WTC11 (cell line): ENCODE measurements at regions not wholly inside any gene's neighbourhood (a gene's known extent, or its start where the extent isn't known, plus 50 kb on each side); places are given as distances from the start of the nearest gene placed in this dataset.

Experiments
- ATAC-seq: fragments of 200-7000 bp; cut with Tn5 transposase; 2 replicates; pipeline ENCODE4 v1.10.0; 2021; ENCODE audit warnings: mild to moderate bottlenecking, moderate library complexity
- CTCF ChIA-PET: fragments of 300-600 bp; sonication (Branson Sonifier 250); formaldehyde crosslinking; loops from one replicate; lab custom pipeline; 2021; ENCODE audit warnings: antibody characterized with exemption; lab: Charles Lee
- POLR2A ChIA-PET: fragments of 350-600 bp; sonication (Branson Sonifier 250); formaldehyde crosslinking; loops from one replicate; lab custom pipeline; 2021; ENCODE audit warnings: antibody characterized with exemption; lab: Charles Lee
- DNase-seq: peaks from one replicate; pipeline ENCODE4 v3.0.0; 2021; ENCODE audit warnings: low spot score
- H3K27ac Mint-ChIP-seq: 2 replicates; pipeline ENCODE4 v1.8.0; 2021; ENCODE audit warnings: mixed read lengths
- H3K27me3 Mint-ChIP-seq: 2 replicates; pipeline ENCODE4 v1.8.0; 2021; ENCODE audit warnings: low read depth, mild to moderate bottlenecking, moderate library complexity, mixed read lengths
- H3K36me3 Mint-ChIP-seq: 2 replicates; pipeline ENCODE4 v1.8.0; 2021; ENCODE audit warnings: mixed read lengths
- H3K4me1 Mint-ChIP-seq: 2 replicates; pipeline ENCODE4 v1.8.0; 2022; ENCODE audit warnings: mixed read lengths
- H3K4me3 Mint-ChIP-seq: 2 replicates; pipeline ENCODE4 v1.8.0; 2021; ENCODE audit warnings: mild to moderate bottlenecking, moderate library complexity, mixed read lengths
- H3K9me3 Mint-ChIP-seq: 2 replicates; pipeline ENCODE4 v1.8.0; 2021; ENCODE audit warnings: mixed read lengths
- CBFB ChIP-seq: sonication (generic); formaldehyde crosslinking; IDR thresholded peaks from 2 replicates; pipeline ENCODE4 v1.8.1; 2022; ENCODE audit warnings: mild to moderate bottlenecking, low read depth, missing genetic modification reagents
- NR2C2 ChIP-seq: sonication (generic); formaldehyde crosslinking; IDR thresholded peaks from 2 replicates; pipeline ENCODE4 v1.8.0; 2022; ENCODE audit warnings: mild to moderate bottlenecking, missing genetic modification reagents
- NR3C1 ChIP-seq: sonication (generic); formaldehyde crosslinking; conservative IDR thresholded peaks from 2 replicates; pipeline ENCODE4 v1.8.1; 2023; ENCODE audit warnings: low read depth, mild to moderate bottlenecking, missing genetic modification reagents
- SMAD4 ChIP-seq: sonication (generic); formaldehyde crosslinking; IDR thresholded peaks from 2 replicates; pipeline ENCODE4 v1.8.0; 2022; ENCODE audit warnings: mild to moderate bottlenecking, missing genetic modification reagents
- TEAD4 ChIP-seq: sonication (generic); formaldehyde crosslinking; IDR thresholded peaks from 2 replicates; pipeline ENCODE4 v1.8.0; 2022; ENCODE audit warnings: mild to moderate bottlenecking, missing genetic modification reagents
- ZBTB21 ChIP-seq: sonication (generic); formaldehyde crosslinking; IDR thresholded peaks from 2 replicates; pipeline ENCODE4 v1.8.1; 2023; ENCODE audit warnings: mild to moderate bottlenecking, missing genetic modification reagents, borderline replicate concordance
- ZNF121 ChIP-seq: sonication (generic); formaldehyde crosslinking; IDR thresholded peaks from 2 replicates; pipeline ENCODE4 v1.8.0; 2023; ENCODE audit warnings: missing genetic modification reagents
- ZNF232 ChIP-seq: sonication (generic); formaldehyde crosslinking; IDR thresholded peaks from 2 replicates; pipeline ENCODE4 v1.8.0; 2022; ENCODE audit warnings: mild to moderate bottlenecking, missing genetic modification reagents
- ZNF423 ChIP-seq: fragments of 250-450 bp; sonication (Bioruptor Pico); IDR thresholded peaks from 2 replicates; pipeline ENCODE4 v2.1.2; 2022; ENCODE audit warnings: mild to moderate bottlenecking, moderate library complexity
- TF ChIP-seq, protein P1 (sequence below): sonication (generic); formaldehyde crosslinking; IDR thresholded peaks from 2 replicates; pipeline ENCODE4 v1.8.0; 2022; ENCODE audit warnings: mild to moderate bottlenecking, missing genetic modification reagents
- TF ChIP-seq, protein P2 (sequence below): fragments of 250-450 bp; sonication (Bioruptor Pico); IDR thresholded peaks from 2 replicates; pipeline ENCODE4 v1.9.0; 2021; ENCODE audit warnings: moderate library complexity, mild to moderate bottlenecking, inconsistent platforms, borderline replicate concordance
- TF ChIP-seq, protein P3 (sequence below): sonication (generic); formaldehyde crosslinking; IDR thresholded peaks from 2 replicates; pipeline ENCODE4 v1.8.0; 2022; ENCODE audit warnings: mild to moderate bottlenecking, missing genetic modification reagents
- TF ChIP-seq, protein P4 (sequence below): fragments of 200-600 bp; IDR thresholded peaks from 2 replicates; pipeline ENCODE4 v1.8.0; 2022; ENCODE audit warnings: antibody characterized with exemption
- TF ChIP-seq, protein P5 (sequence below): sonication (generic); formaldehyde crosslinking; conservative IDR thresholded peaks from 2 replicates; pipeline ENCODE4 v1.8.1; 2022; ENCODE audit warnings: mild to moderate bottlenecking, missing genetic modification reagents
- TF ChIP-seq, protein P6 (sequence below): sonication (generic); formaldehyde crosslinking; IDR thresholded peaks from 2 replicates; pipeline ENCODE4 v1.8.1; 2023; ENCODE audit warnings: mild to moderate bottlenecking, missing genetic modification reagents
- TF ChIP-seq, protein P7 (sequence below): sonication (generic); formaldehyde crosslinking; IDR thresholded peaks from 2 replicates; pipeline ENCODE4 v1.8.1; 2022; ENCODE audit warnings: missing genetic modification reagents, borderline replicate concordance
- TF ChIP-seq, protein P8 (sequence below): fragments of 250-450 bp; sonication (Bioruptor Pico); IDR thresholded peaks from 2 replicates; pipeline ENCODE4 v1.9.0; 2021; ENCODE audit warnings: mild to moderate bottlenecking, borderline replicate concordance
- TF ChIP-seq, protein P9 (sequence below): sonication (generic); formaldehyde crosslinking; IDR thresholded peaks from 2 replicates; pipeline ENCODE4 v1.8.1; 2023; ENCODE audit warnings: mild to moderate bottlenecking, moderate library complexity, missing genetic modification reagents
- TF ChIP-seq, protein P10 (sequence below): sonication (generic); formaldehyde crosslinking; IDR thresholded peaks from 2 replicates; pipeline ENCODE4 v1.8.1; 2022; ENCODE audit warnings: mild to moderate bottlenecking, moderate library complexity, missing genetic modification reagents

DNA sequence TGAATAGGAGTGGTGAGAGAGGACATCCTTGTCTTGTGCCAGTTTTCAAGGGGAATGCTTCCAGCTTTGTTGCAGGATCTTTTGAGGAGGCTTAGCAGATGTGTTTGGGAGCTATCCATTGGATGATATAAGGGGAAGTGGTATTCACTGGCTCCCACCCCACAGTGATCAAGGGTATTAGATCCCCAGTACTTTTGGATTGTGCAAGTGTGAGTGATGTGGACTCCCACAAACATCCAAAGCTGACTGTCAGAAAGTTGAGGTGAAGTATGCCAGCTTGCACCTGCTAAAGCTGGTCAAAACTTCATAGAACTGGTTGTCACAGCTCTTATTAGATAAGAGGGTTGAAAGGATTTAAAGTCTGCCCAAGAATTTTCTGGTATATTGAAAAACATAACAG, 110.1 kb upstream of the BTG1 start:
- Mint-ChIP-seq H3K36me3 (no peaks in the 10 kb centered on the region), H3K4me3 (no peak overlapping the region), H3K4me1 (peaks cover 10% of the 10 kb centered on the region), H3K9me3 (no peaks in the 10 kb centered on the region; the same call in 1 of the 2 replicates), H3K27ac (no peak overlapping the region), H3K27me3 (no peaks in the 10 kb centered on the region)
- ChIA-PET POLR2A (interaction anchor here (1.6 kb wide), 1 partner anchor 110 kb away, joined by 5 read pairs; the partner anchor contains the start of gene BTG1), CTCF (no interaction called here)
- DNase-seq (no peak), ATAC-seq (no peak)
- TF ChIP-seq, protein P1, sequence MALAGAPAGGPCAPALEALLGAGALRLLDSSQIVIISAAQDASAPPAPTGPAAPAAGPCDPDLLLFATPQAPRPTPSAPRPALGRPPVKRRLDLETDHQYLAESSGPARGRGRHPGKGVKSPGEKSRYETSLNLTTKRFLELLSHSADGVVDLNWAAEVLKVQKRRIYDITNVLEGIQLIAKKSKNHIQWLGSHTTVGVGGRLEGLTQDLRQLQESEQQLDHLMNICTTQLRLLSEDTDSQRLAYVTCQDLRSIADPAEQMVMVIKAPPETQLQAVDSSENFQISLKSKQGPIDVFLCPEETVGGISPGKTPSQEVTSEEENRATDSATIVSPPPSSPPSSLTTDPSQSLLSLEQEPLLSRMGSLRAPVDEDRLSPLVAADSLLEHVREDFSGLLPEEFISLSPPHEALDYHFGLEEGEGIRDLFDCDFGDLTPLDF = no peak
- TF ChIP-seq, protein P2, sequence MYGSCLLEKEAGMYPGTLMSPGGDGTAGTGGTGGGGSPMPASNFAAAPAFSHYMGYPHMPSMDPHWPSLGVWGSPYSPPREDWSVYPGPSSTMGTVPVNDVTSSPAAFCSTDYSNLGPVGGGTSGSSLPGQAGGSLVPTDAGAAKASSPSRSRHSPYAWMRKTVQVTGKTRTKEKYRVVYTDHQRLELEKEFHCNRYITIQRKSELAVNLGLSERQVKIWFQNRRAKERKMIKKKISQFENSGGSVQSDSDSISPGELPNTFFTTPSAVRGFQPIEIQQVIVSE = no peak
- no peak for TF ChIP-seq ZBTB21
- TF ChIP-seq, protein P3, sequence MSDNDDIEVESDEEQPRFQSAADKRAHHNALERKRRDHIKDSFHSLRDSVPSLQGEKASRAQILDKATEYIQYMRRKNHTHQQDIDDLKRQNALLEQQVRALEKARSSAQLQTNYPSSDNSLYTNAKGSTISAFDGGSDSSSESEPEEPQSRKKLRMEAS (CRISPR knock-in tag) = no peak
- no peak for TF ChIP-seq CBFB (CRISPR knock-in tag)
- TF ChIP-seq, protein P4, sequence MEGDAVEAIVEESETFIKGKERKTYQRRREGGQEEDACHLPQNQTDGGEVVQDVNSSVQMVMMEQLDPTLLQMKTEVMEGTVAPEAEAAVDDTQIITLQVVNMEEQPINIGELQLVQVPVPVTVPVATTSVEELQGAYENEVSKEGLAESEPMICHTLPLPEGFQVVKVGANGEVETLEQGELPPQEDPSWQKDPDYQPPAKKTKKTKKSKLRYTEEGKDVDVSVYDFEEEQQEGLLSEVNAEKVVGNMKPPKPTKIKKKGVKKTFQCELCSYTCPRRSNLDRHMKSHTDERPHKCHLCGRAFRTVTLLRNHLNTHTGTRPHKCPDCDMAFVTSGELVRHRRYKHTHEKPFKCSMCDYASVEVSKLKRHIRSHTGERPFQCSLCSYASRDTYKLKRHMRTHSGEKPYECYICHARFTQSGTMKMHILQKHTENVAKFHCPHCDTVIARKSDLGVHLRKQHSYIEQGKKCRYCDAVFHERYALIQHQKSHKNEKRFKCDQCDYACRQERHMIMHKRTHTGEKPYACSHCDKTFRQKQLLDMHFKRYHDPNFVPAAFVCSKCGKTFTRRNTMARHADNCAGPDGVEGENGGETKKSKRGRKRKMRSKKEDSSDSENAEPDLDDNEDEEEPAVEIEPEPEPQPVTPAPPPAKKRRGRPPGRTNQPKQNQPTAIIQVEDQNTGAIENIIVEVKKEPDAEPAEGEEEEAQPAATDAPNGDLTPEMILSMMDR = no peak
- TF ChIP-seq SMAD4 (CRISPR knock-in tag) = no peak
- no peak for TF ChIP-seq NR2C2 (CRISPR knock-in tag)
- no peak for TF ChIP-seq ZNF121 (CRISPR knock-in tag)
- TF ChIP-seq, protein P5, sequence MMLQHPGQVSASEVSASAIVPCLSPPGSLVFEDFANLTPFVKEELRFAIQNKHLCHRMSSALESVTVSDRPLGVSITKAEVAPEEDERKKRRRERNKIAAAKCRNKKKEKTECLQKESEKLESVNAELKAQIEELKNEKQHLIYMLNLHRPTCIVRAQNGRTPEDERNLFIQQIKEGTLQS (CRISPR knock-in tag) = no peak
- TF ChIP-seq, protein P6, sequence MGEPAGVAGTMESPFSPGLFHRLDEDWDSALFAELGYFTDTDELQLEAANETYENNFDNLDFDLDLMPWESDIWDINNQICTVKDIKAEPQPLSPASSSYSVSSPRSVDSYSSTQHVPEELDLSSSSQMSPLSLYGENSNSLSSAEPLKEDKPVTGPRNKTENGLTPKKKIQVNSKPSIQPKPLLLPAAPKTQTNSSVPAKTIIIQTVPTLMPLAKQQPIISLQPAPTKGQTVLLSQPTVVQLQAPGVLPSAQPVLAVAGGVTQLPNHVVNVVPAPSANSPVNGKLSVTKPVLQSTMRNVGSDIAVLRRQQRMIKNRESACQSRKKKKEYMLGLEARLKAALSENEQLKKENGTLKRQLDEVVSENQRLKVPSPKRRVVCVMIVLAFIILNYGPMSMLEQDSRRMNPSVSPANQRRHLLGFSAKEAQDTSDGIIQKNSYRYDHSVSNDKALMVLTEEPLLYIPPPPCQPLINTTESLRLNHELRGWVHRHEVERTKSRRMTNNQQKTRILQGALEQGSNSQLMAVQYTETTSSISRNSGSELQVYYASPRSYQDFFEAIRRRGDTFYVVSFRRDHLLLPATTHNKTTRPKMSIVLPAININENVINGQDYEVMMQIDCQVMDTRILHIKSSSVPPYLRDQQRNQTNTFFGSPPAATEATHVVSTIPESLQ = no peak
- TF ChIP-seq ZNF232 = no peak
- TF ChIP-seq ZNF423 = no peak
- TF ChIP-seq, protein P7, sequence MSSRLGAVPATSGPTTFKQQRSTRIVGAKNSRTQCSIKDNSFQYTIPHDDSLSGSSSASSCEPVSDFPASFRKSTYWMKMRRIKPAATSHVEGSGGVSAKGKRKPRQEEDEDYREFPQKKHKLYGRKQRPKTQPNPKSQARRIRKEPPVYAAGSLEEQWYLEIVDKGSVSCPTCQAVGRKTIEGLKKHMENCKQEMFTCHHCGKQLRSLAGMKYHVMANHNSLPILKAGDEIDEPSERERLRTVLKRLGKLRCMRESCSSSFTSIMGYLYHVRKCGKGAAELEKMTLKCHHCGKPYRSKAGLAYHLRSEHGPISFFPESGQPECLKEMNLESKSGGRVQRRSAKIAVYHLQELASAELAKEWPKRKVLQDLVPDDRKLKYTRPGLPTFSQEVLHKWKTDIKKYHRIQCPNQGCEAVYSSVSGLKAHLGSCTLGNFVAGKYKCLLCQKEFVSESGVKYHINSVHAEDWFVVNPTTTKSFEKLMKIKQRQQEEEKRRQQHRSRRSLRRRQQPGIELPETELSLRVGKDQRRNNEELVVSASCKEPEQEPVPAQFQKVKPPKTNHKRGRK = no peak
- TF ChIP-seq, protein P8, sequence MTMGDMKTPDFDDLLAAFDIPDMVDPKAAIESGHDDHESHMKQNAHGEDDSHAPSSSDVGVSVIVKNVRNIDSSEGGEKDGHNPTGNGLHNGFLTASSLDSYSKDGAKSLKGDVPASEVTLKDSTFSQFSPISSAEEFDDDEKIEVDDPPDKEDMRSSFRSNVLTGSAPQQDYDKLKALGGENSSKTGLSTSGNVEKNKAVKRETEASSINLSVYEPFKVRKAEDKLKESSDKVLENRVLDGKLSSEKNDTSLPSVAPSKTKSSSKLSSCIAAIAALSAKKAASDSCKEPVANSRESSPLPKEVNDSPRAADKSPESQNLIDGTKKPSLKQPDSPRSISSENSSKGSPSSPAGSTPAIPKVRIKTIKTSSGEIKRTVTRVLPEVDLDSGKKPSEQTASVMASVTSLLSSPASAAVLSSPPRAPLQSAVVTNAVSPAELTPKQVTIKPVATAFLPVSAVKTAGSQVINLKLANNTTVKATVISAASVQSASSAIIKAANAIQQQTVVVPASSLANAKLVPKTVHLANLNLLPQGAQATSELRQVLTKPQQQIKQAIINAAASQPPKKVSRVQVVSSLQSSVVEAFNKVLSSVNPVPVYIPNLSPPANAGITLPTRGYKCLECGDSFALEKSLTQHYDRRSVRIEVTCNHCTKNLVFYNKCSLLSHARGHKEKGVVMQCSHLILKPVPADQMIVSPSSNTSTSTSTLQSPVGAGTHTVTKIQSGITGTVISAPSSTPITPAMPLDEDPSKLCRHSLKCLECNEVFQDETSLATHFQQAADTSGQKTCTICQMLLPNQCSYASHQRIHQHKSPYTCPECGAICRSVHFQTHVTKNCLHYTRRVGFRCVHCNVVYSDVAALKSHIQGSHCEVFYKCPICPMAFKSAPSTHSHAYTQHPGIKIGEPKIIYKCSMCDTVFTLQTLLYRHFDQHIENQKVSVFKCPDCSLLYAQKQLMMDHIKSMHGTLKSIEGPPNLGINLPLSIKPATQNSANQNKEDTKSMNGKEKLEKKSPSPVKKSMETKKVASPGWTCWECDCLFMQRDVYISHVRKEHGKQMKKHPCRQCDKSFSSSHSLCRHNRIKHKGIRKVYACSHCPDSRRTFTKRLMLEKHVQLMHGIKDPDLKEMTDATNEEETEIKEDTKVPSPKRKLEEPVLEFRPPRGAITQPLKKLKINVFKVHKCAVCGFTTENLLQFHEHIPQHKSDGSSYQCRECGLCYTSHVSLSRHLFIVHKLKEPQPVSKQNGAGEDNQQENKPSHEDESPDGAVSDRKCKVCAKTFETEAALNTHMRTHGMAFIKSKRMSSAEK (CRISPR knock-in tag) = no peak
- TF ChIP-seq TEAD4 (CRISPR knock-in tag) = no peak
- TF ChIP-seq, protein P9, sequence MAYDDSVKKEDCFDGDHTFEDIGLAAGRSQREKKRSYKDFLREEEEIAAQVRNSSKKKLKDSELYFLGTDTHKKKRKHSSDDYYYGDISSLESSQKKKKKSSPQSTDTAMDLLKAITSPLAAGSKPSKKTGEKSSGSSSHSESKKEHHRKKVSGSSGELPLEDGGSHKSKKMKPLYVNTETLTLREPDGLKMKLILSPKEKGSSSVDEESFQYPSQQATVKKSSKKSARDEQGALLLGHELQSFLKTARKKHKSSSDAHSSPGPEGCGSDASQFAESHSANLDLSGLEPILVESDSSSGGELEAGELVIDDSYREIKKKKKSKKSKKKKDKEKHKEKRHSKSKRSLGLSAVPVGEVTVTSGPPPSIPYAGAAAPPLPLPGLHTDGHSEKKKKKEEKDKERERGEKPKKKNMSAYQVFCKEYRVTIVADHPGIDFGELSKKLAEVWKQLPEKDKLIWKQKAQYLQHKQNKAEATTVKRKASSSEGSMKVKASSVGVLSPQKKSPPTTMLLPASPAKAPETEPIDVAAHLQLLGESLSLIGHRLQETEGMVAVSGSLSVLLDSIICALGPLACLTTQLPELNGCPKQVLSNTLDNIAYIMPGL (CRISPR knock-in tag) = no peak
- no peak for TF ChIP-seq NR3C1 (CRISPR knock-in tag)
- TF ChIP-seq, protein P10, sequence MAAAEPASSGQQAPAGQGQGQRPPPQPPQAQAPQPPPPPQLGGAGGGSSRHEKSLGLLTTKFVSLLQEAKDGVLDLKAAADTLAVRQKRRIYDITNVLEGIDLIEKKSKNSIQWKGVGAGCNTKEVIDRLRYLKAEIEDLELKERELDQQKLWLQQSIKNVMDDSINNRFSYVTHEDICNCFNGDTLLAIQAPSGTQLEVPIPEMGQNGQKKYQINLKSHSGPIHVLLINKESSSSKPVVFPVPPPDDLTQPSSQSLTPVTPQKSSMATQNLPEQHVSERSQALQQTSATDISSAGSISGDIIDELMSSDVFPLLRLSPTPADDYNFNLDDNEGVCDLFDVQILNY (CRISPR knock-in tag) = no peak
